ENCODE measurements at regions not wholly inside any gene's neighbourhood (a gene's known extent, or its start where the extent isn't known, plus 50 kb on each side); places are given as distances from the start of the nearest gene placed in this dataset.

DNA sequence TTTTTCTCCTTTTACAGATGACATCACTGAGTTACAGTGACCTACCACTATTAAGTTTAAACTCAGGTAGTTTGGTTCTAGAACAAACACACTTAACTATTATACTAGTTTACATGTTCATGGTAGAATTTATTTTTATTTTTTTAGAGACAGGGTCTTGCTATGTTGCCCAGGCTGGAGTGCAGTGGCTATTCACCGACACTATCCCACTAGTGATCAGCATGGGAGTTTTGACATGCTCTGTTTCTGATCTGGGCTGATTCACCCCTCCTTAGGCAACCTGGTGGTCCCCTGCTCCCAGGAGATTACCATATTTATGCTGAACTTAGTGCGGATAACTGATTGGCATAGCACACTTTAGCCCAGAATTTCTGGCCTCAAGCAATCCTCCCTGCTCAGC is 66.4 kb upstream of the LTA4H start:
- no peak for TF ChIP-seq EP300 (IDR thresholded peaks at IDR 0.05)
- TF ChIP-seq CTCF (IDR thresholded peaks at IDR 0.05): no peak
- no peak for TF ChIP-seq POLR2A (IDR thresholded peaks at IDR 0.05)
